ENCODE measurements at regions not wholly inside any gene's neighbourhood (a gene's known extent, or its start where the extent isn't known, plus 50 kb on each side); places are given as distances from the start of the nearest gene placed in this dataset.

DNA sequence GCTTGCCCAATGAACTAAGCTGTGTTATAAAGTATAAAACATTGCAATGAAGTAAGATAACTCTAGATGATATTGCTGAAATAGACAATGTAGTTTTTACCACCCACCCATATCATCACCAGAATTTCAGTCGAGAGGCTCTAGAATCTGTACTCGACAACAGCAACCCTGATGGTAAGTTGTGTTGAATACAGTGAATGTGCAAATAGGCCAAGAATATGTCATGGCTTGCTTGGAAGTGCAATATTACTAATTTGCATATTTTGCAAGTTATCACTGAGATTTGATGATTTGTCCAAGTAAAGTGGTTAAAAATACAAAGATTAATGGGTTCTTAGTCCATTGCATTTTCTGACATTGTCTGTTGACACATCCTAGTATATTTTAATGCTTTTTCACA is 90.6 kb upstream of the TUSC7 start:
- H4K20me1 ChIP-seq (ENCODE audit: insufficient read depth): no peaks in the 10 kb centered on the region
- H3K4me1 ChIP-seq (ENCODE audit: control insufficient read depth in 1 of 2, insufficient read depth in 2 of 2, low read depth in 1 of 2, low read length in 1 of 2): peaks cover 0 to 5% of the 10 kb centered on the region in 2 experiments; a peak in 2 of 4 replicates
- 30% methylated on average over 2 of the region's 2 CpGs for WGBS (ENCODE audit: low lambda C conversion rate)
- no peaks in the 10 kb centered on the region for H3K9me2 ChIP-seq
- H3K9me3 ChIP-seq: no peaks in the 10 kb centered on the region
- H3K27me3 ChIP-seq (ENCODE audit: insufficient read depth): no peaks in the 10 kb centered on the region
- no peak overlapping the region for H3K4me3 ChIP-seq (ENCODE audit: low read depth in 2 of 2, low read length in 1 of 2)
- ChIA-PET POLR2A (no interaction called here), CTCF (no interaction called here)
- no peak overlapping the region for H3K27ac ChIP-seq (ENCODE audit: low read depth in 2 of 2, low read length in 1 of 2)
- no peaks in the 10 kb centered on the region for H3K36me3 ChIP-seq (replicated peaks in 1 of 2; ENCODE audit: control insufficient read depth in 1 of 2, insufficient read depth in 2 of 2, low read length in 1 of 2)
- TF ChIP-seq, protein P1, sequence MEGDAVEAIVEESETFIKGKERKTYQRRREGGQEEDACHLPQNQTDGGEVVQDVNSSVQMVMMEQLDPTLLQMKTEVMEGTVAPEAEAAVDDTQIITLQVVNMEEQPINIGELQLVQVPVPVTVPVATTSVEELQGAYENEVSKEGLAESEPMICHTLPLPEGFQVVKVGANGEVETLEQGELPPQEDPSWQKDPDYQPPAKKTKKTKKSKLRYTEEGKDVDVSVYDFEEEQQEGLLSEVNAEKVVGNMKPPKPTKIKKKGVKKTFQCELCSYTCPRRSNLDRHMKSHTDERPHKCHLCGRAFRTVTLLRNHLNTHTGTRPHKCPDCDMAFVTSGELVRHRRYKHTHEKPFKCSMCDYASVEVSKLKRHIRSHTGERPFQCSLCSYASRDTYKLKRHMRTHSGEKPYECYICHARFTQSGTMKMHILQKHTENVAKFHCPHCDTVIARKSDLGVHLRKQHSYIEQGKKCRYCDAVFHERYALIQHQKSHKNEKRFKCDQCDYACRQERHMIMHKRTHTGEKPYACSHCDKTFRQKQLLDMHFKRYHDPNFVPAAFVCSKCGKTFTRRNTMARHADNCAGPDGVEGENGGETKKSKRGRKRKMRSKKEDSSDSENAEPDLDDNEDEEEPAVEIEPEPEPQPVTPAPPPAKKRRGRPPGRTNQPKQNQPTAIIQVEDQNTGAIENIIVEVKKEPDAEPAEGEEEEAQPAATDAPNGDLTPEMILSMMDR (IDR thresholded peaks at IDR 0.05): no peak
- H2AFZ ChIP-seq (ENCODE audit: low read depth): no peak overlapping the region
- no peak for DNase-seq
- no peak overlapping the region for H3K4me2 ChIP-seq
- H3F3A ChIP-seq (replicated peaks; ENCODE audit: insufficient read depth): no peaks in the 10 kb centered on the region
- H3K79me2 ChIP-seq (ENCODE audit: insufficient read depth): no peaks in the 10 kb centered on the region
- H3K9ac ChIP-seq: no peak overlapping the region

DNA sequence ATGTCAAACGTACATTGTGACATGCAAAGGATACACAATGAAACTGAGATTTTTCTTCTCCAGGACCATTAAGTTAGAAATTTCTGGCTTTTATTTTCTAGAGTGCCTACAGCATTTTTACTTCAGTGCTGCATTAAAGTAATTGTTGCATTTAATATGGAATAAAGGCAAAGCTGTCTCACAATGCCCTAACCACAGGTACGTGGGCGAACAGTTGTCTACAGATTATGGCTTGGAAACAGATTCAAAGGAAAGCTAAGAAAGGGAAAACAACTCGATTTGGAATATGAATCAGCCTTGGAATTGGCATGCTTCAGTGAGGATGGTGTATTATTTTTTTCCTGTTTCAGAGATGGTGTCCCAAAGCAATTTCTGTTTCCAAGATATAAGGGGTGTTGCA is 79.1 kb upstream of the TUSC7 start:
- Histone ChIP-seq H3K27me3 (ENCODE audit: insufficient read depth) (no peaks in the 10 kb centered on the region), H3F3A (replicated peaks; ENCODE audit: insufficient read depth) (no peaks in the 10 kb centered on the region), H2AFZ (ENCODE audit: low read depth) (no peak overlapping the region), H3K79me2 (ENCODE audit: insufficient read depth) (no peaks in the 10 kb centered on the region), H3K4me1 (ENCODE audit: control insufficient read depth in 1 of 2, insufficient read depth in 2 of 2, low read depth in 1 of 2, low read length in 1 of 2) (no peaks in the 10 kb centered on the region), H3K9me2 (no peaks in the 10 kb centered on the region), H3K4me3 (ENCODE audit: low read depth in 2 of 2, low read length in 1 of 2) (no peak overlapping the region), H3K9me3 (no peaks in the 10 kb centered on the region), H4K20me1 (ENCODE audit: insufficient read depth) (no peaks in the 10 kb centered on the region), H3K4me2 (no peak overlapping the region), H3K27ac (ENCODE audit: low read depth in 2 of 2, low read length in 1 of 2) (no peak overlapping the region), H3K36me3 (replicated peaks in 1 of 2; ENCODE audit: control insufficient read depth in 1 of 2, insufficient read depth in 2 of 2, low read length in 1 of 2) (no peaks in the 10 kb centered on the region), H3K9ac (no peak overlapping the region)
- DNase-seq: no peak
- POLR2A ChIA-PET: no interaction called here
- CTCF ChIA-PET: interaction anchor here (1.3 kb wide), 1 partner anchor 15 kb away, joined by 5 read pairs; no protein-coding TSS in a partner anchor
- WGBS (ENCODE audit: low lambda C conversion rate): 48% methylated on average over 4 of the region's 4 CpGs
- TF ChIP-seq SIN3A (IDR thresholded peaks at IDR 0.05; ENCODE audit: borderline replicate concordance, low read depth, low read length) (no peak), FOXM1 (IDR thresholded peaks at IDR 0.05; ENCODE audit: low read depth) (no peak), MXI1 (IDR thresholded peaks at IDR 0.05; ENCODE audit: low read depth, low read length) (no peak), RFX5 (IDR thresholded peaks at IDR 0.05; ENCODE audit: low read length) (no peak), NRF1 (IDR thresholded peaks at IDR 0.05; ENCODE audit: low read depth, low read length) (no peak), TAF1 (IDR thresholded peaks at IDR 0.05; ENCODE audit: borderline replicate concordance, low read depth, low read length) (no peak), RCOR1 (IDR thresholded peaks at IDR 0.05; ENCODE audit: low read length) (no peak), GATA2 (CRISPR knock-in tag; IDR thresholded peaks at IDR 0.05) (no peak), YY1 (IDR thresholded peaks at IDR 0.05; ENCODE audit: low read depth) (no peak), EZH2phosphoT487 (IDR thresholded peaks at IDR 0.05; ENCODE audit: borderline replicate concordance, low read depth) (no peak), RXRA (IDR thresholded peaks at IDR 0.05; ENCODE audit: borderline replicate concordance, low read depth) (no peak), EP300 (IDR thresholded peaks at IDR 0.05; ENCODE audit: borderline replicate concordance in 1 of 2, low read depth in 1 of 2, low read length in 1 of 2) (no peak), TCF12 (IDR thresholded peaks at IDR 0.05) (no peak)
- TF ChIP-seq, protein P2, sequence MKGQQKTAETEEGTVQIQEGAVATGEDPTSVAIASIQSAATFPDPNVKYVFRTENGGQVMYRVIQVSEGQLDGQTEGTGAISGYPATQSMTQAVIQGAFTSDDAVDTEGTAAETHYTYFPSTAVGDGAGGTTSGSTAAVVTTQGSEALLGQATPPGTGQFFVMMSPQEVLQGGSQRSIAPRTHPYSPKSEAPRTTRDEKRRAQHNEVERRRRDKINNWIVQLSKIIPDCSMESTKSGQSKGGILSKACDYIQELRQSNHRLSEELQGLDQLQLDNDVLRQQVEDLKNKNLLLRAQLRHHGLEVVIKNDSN (IDR thresholded peaks at IDR 0.05; ENCODE audit: borderline replicate concordance, low read depth): no peak
- TF ChIP-seq, protein P3, sequence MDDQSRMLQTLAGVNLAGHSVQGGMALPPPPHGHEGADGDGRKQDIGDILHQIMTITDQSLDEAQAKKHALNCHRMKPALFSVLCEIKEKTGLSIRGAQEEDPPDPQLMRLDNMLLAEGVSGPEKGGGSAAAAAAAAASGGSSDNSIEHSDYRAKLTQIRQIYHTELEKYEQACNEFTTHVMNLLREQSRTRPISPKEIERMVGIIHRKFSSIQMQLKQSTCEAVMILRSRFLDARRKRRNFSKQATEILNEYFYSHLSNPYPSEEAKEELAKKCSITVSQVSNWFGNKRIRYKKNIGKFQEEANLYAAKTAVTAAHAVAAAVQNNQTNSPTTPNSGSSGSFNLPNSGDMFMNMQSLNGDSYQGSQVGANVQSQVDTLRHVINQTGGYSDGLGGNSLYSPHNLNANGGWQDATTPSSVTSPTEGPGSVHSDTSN (IDR thresholded peaks at IDR 0.05): no peak
- TF ChIP-seq, protein P4, sequence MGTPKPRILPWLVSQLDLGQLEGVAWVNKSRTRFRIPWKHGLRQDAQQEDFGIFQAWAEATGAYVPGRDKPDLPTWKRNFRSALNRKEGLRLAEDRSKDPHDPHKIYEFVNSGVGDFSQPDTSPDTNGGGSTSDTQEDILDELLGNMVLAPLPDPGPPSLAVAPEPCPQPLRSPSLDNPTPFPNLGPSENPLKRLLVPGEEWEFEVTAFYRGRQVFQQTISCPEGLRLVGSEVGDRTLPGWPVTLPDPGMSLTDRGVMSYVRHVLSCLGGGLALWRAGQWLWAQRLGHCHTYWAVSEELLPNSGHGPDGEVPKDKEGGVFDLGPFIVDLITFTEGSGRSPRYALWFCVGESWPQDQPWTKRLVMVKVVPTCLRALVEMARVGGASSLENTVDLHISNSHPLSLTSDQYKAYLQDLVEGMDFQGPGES (IDR thresholded peaks at IDR 0.05; ENCODE audit: low read depth, low read length): no peak
- TF ChIP-seq, protein P5, sequence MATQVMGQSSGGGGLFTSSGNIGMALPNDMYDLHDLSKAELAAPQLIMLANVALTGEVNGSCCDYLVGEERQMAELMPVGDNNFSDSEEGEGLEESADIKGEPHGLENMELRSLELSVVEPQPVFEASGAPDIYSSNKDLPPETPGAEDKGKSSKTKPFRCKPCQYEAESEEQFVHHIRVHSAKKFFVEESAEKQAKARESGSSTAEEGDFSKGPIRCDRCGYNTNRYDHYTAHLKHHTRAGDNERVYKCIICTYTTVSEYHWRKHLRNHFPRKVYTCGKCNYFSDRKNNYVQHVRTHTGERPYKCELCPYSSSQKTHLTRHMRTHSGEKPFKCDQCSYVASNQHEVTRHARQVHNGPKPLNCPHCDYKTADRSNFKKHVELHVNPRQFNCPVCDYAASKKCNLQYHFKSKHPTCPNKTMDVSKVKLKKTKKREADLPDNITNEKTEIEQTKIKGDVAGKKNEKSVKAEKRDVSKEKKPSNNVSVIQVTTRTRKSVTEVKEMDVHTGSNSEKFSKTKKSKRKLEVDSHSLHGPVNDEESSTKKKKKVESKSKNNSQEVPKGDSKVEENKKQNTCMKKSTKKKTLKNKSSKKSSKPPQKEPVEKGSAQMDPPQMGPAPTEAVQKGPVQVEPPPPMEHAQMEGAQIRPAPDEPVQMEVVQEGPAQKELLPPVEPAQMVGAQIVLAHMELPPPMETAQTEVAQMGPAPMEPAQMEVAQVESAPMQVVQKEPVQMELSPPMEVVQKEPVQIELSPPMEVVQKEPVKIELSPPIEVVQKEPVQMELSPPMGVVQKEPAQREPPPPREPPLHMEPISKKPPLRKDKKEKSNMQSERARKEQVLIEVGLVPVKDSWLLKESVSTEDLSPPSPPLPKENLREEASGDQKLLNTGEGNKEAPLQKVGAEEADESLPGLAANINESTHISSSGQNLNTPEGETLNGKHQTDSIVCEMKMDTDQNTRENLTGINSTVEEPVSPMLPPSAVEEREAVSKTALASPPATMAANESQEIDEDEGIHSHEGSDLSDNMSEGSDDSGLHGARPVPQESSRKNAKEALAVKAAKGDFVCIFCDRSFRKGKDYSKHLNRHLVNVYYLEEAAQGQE (IDR thresholded peaks at IDR 0.05; ENCODE audit: low read depth, low read length): no peak
- TF ChIP-seq, protein P6, sequence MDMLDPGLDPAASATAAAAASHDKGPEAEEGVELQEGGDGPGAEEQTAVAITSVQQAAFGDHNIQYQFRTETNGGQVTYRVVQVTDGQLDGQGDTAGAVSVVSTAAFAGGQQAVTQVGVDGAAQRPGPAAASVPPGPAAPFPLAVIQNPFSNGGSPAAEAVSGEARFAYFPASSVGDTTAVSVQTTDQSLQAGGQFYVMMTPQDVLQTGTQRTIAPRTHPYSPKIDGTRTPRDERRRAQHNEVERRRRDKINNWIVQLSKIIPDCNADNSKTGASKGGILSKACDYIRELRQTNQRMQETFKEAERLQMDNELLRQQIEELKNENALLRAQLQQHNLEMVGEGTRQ (IDR thresholded peaks at IDR 0.05; ENCODE audit: borderline replicate concordance, low read depth, low read length): no peak

Data from SK-N-SH (cell line).